NCI-H82 treated with DMSO at 0.1 percent for 48 hours (cell line): ENCODE measurements at regions not wholly inside any gene's neighbourhood (a gene's known extent, or its start where the extent isn't known, plus 50 kb on each side); places are given as distances from the start of the nearest gene placed in this dataset.

Source experiments
- DNase-seq: peaks from one replicate; lab custom pipeline; 2025; ENCODE audit not compliant: unreplicated experiment; lab: John Stamatoyannopoulos, UW

DNA sequence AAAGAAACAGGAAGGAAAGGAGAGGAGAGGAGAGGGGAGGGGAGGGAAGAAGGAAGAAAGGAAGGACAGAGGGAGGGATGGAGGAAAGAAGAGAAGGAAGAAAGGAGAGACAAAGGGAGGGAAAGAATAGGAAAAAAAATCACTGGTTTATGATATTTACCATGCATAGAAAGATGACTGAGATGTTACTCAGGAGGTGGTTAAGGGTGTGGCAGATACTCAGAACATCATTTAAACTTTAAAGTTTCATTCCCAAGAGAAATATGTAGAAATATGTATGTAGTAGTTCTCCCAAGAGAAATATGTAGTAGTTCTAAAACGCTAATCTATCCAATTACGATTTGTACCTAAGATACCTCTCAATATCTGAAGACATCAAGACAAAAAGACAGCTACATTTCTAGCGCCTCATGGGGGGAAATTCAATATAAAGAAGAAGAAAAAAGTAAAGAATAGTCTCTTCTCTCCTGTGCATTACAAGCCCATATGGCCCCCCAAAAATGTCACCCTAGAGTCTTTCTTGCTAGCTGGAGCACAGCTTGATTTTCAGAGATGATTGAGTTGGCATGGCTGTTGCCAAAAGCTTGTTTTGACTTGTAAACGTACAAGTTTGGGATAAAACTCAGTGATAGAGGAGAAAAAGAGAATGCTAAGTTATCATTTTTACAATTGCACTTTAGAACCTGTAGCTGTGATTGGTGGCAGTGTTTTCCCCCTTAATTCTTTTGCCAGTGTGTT is 539.2 kb downstream of the CDH26 start:
- no peak for DNase-seq

DNA sequence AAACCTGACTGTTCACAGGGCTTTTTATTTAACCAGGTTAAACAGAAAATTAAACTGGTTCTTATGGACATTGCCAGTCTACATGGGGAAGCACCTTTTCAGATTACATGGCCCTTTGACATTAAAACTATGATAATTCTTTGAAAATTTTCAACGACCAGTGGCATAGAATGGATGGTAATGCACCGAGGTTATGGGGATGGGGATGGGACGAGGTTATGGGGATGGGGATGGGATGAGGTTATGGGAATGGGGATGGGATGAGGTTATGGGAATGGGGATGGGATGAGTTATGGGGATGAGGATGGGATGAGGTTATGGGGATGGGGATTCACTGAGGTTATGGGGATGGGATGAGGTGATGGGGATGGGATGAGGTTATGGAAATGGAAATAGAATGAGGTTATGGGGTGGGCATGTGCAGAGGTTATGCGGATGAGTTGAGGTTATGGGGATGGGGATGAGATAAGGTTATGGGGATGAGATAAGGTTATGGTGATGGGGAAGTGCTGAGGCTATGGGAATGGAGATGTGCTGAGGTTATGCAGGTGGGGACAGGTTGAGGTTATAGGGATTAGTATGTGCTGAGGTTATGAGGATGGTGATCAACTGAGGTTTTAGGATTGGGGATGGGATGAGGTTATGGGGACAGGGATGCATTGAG is 541.9 kb downstream of the CDH26 start:
- no peak for DNase-seq

DNA sequence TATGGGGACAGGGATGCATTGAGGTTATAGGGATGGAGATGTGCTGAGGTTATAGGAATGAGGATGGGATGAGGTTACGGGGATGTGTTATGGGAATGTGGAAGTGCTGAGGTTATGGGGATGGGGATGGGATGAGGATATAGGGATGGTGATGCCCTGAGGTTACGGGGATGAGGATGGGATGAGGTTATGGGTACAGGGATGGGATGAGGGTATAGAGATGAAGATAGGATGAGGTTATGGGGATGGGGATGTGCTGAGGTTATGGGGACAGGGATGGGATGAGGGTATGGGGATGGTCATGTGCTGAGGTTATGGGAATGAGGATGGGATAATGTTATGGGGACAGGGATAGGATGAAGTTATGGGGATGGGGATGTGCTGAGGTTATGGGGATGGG is 542.8 kb downstream of the CDH26 start:
- DNase-seq: no peak

DNA sequence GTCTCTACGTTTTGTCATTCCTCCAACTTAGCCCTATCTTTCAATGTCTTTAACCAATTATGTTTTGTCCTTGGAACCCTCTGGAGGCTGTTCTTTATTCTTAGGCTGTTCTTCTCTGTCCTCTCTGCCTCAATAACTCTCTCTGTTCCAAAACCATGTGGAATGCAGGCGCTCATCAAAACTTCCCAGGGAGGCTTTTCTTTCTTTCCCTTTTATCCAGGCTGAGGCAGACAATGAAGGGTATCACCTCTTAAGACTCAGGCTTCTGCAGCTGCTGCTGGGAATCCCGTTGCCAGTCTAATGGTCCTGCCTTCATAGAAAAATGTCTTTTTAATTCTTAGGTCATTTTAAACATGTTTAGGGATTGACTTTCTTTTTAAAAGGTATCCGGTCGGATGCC is 544.7 kb downstream of the CDH26 start:
- DNase-seq: no peak

DNA sequence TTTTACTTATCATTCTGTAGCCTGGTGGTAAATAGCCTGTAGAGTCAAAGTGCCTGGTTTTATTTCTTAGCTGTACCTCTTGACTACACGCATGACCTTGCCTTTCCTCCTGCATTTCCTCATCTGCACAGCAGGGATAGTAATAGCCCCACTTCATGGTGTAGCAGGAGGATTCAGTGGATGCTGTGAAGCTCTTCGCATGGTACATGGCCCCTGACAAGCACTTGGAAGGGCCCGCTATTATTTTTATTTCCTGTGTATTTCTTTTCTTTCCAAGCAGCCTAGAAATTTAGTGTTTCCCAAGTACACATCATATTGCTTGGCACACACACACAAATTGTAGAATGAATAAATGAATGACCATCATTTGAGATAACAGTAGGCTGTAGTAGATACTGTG is 547.2 kb downstream of the CDH26 start:
- no peak for DNase-seq

DNA sequence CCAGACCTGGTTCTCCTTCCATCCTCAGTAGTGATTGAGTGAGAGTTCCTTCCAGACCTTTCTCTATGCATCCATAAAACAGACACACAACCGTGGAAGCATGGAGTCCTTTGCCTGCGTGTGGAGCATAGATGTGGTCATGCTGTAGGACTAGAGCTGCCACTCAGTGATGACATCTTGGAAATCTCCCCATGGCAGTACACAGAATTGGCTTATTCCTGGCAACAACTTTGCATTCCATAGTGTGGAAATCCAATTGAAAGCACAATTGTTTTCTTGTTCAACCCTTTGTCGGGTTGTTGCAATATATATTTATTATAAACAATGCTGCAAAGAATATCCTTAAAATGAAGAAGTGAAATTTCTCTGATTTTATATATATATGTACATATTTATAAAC is 547.8 kb downstream of the CDH26 start:
- DNase-seq: no peak

DNA sequence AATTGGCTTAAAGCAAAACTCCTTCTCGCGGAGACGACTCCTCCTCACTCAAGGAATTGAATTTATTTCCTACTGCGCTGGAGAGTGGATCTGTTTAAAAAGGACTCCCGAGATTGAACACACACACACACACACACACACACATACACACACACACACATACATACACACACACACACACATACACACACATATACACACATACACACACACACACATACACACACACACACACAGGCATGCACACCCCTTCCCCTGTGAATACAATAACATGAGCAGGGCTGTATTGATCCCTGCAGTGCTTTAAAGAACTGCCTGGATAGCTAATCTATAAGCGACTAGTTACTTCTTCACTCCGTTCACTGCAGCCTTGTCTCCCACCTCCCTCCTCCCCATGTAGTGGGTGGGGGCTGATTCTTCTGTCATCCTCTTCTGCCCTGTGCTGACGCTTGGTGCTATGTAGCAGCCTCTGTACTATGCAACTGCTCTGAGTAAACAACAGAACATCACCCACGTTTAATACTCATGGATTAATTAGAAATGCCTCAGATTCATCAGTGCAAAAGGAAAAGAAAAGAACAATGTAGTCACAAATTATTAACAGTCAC is 549.0 kb downstream of the CDH26 start:
- DNase-seq: no peak

DNA sequence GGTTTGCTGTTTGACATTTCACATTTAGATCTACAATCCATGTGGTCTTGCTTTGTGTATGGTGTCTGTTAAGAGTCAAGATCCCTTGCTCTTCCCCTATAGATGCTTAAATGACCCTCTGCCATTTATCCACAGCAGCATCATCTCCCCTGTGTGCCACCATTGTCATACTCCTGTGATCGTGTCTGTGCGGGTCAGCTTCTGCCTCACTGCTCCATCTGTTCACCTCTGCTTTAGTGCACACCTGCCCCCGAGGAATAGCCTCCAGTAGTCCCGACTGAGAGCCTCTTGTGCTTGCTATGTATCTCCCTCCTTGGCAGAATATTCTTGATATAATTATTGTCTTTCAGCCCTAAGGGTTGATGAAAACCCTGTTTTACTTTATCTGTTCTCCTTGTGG is 551.2 kb downstream of the CDH26 start:
- DNase-seq: no peak

DNA sequence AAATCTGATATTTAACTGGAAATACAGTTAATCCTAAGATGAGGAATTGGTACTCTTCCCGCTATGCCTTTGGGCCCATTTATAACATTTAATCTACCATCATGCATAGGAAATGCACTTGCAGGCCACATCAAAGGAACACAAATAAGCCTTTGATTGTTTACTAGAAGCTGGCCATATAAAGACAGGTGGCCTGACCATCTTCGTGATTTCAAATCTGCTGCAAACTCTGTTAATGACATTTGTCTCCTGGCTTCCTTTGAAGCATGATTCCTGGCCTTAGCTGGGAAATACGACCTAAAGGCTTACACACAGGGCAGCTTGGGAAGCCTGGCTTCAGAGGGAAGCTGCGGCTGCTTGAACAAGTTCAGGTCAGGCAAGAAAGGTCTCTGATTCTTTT is 552.1 kb downstream of the CDH26 start:
- no peak for DNase-seq

DNA sequence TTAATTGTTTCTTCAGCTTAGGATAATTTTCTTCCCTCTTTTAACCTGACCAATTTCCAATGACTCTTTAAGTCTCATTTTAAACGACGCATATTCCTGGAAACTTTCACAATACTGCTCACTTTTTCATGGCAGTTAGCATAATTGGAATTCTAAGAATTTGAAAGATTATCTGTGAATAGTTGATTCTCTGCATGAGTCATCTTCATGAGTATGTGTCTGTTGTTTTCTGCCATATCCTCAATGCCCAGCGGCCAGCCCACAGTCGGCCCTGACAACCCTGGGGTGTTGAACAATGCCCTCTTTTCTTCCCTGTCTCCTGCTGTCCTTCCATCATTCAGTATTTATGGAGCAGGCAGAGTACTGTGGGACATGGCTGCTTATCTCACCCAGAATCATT is 554.2 kb downstream of the CDH26 start:
- DNase-seq: no peak

DNA sequence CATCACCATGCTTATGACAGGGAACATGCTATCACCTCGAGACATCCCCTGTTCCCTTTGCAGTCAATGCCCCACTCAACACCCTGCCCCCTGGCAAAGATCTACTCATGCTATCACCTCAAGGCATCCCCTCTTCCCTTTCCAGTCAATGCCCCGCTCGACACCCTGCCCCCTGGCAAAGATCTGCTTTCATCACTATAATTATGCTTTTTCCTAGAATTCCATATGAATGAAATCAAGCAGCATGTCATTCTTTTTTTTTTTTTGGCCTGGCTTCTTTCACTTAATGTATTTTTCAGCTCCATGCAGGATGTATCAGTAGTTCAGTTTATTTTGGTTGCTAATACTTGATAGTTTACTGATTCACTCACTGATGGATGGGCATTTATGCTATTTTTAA is 554.9 kb downstream of the CDH26 start:
- DNase-seq: no peak

DNA sequence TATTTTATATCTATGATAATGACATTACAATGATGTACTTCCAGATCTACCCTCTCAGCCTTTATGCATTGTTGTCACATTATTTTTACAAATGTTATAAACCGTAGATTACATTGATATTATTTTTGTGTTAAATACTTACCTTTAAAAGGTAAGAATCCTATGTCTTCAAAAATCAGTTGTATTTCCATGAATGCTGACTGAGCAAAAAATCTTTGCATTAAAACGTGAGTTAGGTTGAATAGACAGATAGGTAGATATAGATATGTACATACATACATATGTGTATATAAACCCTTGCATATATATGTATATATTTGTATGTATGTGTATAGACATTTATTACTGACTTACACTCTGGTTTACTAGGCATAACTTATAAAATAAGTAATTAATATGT is 558.2 kb downstream of the CDH26 start:
- DNase-seq: no peak

DNA sequence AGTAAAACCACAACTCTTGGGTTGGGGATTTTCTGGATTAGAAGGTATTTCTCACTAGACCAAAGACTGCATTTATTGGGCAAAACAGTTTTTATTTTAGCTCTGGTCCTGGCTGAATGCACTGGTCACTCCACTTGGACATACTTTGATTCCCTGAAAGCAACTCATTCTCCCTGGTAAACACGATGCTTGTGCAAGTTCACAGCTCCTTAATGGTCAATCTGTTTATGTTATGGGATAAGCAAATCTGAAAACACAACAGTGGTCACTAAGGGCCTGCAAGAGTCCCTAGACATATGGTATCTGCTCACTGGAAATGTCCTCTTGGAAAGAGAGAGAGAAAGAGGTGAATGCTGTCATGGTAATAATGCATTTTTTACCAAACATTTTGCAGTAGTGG is 559.8 kb downstream of the CDH26 start:
- DNase-seq: no peak

DNA sequence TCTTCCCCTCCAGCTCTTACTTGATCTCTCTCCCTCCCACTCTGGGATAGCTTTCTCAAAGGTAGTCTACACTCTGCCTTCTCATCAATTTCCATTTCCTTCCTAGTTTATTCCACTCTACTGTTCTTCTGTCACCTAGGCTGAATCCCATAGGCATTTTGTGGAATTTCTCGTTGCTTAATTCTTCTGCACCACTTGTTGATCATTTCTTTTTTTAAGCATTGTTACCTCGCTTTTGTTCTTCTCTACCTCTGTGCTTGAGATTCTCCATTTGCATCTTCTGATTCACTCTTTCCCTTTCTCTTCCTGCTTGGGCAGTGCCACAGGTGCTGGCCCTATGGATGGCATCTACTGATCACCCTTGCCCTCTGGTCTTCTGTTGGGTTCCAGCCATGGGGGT is 567.2 kb downstream of the CDH26 start:
- no peak for DNase-seq

DNA sequence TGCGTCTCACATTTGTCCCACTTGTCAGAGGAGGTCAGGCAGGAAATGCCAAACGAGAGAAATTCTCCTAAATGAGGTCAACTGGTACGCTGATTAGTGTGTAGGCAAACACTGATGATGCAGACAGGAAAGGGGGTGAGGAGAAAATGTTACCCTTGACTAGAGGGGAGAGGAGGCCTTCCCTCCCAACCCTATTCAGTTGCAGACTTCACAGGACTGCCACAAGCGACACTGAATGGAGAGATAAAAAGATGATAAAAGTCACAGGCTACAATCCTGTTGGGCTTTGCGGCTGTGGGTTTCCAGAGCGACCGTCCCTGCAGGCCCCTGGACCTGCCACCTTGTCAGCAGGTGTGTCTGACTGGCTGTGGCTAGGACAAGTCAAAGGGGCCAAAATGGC is 569.4 kb downstream of the CDH26 start:
- no peak for DNase-seq

DNA sequence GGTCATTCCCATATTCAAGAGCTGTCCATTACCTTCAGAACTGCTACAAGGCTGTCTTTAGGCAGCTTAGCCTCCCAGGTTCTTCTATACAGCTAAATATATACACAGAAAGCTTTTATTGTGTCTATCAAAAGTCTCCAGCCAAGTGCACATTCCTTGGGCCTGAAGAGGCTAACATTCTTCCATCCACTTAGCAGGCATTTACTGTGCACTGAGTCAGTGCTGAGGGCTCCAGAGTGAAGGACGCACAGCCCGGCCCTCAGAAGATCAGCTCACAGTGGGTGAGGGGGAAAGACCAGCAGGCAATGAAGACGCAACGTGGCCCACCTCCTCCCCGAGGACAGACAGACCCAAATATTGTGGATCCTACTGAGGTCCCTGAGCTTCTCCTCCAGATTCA is 569.9 kb downstream of the CDH26 start:
- DNase-seq: no peak

DNA sequence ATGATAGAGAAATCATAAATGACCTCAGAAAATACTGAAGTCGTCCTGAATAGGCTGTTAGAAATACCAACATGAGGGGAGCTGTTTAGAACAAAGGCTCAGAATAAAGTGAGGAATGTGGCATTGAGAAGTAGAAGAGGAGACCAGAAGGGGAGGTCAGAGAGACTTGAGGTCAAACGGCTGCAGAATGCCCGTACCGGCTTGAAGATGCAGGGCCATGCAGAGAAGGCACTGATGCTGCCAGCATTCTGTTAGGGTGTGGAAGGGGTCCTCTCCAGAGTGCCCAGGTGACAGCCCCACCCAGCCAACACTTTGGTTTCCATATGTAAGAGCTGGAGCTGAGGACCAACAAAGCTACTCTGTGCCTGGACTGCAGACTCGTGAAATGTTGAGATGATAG is 570.9 kb downstream of the CDH26 start:
- DNase-seq: no peak

DNA sequence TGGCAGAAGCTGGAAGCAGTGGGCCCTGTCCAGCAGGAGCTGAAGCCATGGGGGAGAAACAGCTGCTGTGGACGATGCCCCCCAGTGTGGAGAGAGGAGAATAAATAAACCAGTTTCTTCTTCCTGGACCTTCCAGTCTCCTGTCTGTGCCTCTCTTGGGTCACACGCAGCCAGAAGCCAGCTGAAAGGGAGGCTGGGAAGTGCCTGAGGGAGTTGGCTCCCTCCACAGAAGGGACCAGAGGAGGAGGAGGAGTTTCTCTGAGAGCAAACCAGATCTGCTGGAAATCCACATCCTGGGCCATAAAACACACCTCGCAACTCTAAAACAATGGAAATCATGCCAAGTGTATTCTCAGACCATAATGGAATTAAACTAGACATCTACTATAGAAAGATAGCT is 577.0 kb downstream of the CDH26 start:
- DNase-seq: no peak

DNA sequence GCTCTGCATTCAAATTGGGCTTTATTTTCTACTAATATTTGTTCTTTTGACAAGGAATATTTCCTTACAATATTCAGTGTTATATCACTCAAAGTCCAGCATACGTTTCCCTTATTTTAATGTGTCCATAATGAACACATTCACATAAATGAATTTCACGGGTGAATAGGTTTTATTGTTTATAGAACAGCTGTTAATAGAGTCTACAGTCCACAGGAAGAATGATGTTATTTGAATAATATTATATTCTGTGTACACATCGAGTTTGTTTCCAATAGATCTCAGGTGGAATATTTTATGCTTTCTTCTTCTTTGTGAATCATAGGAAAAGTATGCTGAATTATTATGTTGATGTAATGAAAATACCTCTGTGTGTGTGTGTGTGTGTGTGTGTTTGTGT is 582.4 kb downstream of the CDH26 start:
- no peak for DNase-seq

DNA sequence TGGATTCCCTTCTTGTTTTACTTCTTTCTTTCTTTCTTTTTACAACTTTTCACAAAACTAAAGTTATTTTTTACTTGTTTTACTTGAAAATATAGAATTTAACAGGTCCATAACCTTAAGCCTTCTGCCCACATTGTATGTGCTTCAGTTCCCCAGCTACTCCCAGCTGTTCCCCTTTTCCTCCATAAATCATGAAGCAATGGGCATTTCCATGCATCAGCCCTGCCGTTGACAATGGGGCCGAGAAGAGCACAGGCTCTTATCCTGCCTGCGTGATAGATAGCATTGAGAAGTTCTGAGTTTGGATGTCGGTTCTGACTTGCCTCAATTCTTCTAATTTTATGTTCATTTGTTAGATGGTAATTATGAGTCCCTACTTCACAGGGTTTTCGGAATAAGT is 583.8 kb downstream of the CDH26 start:
- no peak for DNase-seq

DNA sequence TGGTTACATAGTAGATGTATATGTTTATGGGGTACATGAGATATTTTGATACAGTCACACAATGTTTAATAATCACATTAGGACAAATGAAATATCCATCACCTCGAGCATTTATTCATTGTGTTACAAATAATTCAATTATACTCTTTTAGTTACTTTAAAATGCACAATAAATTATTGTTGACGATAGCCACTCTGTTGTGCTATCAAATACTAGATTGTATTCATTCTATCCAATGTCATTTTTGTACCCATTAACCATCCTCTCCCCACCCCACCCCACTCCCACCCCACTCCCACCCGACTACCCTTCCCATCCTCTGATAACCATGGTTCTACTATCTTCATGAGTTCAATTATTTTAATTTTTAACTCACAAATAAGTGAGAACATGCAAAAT is 585.4 kb downstream of the CDH26 start:
- no peak for DNase-seq

DNA sequence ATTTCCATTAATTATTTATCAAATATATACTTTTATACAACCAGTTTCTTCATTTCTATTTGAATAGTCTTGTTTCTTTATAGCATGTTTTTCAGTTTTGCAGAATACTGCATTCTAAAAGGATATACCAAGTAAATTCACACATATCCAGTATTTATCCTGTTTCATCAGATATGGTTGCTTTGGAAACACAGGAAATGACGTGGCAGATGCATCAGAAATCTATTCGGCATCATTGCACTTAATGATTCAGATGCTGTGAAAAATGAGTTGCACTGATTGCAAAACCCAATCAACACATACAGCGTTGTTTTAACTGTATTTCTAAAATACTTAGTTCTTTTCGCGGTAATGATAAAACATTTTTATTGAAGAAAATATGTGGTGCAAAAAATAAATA is 594.9 kb downstream of the CDH26 start:
- DNase-seq: no peak

DNA sequence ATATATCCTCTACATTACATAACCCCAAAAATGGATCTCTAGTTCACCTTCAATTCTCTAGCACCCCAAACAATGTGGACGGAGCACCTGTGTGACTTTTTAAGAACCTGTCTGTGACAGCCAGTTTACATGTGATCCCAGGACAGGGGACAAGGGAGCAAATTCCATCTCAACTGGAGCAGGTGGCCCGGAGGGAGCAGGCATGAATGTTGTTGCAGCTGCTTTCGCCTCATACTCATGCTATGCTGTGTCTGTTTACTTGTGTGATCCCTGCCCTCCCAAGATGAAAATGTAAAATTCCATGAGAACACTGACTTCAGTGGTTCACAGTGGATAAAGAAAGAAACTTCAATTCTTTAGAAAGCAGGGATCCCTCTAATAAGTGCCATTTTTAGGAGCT is 600.3 kb downstream of the CDH26 start:
- DNase-seq: no peak
